ENCODE measurements at regions not wholly inside any gene's neighbourhood (a gene's known extent, or its start where the extent isn't known, plus 50 kb on each side); places are given as distances from the start of the nearest gene placed in this dataset.

DNA sequence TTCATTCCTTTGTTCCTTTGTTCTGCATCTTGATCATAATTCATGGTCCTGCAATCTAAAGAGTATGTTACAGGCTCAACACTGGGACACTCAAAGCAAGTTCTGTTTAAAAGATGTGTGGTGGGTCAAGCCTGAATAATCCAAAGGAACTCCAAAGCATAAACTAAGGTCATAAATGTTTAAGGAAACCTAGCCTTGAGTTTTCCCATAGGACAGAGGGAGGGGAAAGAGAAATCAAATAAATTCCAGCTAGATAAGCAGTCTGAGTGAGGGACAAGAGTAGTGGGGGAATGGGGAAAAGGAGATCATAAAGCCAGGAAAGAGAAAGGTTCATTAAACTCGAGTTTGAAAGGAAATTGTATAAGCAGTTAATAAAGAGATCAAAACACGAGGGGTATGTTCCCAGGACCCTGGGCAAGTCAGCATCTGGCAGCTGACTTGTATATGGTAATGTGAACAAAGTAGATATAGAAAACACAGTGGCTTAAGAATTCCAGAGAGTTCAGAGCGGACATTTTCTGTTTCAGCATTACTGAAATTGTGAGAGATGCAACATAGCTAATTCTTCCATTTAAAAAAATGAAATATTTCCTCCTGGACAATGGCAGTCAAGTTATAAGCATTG is 125.8 kb upstream of the EDNRA start:
- Histone ChIP-seq H3K36me3 (ENCODE audit: control insufficient read depth in 2 of 4, insufficient read depth in 4 of 4, low read length in 3 of 4) (no peaks in the 10 kb centered on the region), H4K8ac (ENCODE audit: extremely low read depth, insufficient read depth, low read length) (no peak overlapping the region), H3K4me2 (ENCODE audit: insufficient read depth in 1 of 2, low read depth in 2 of 2, low read length in 2 of 2) (no peak overlapping the region), H2BK120ac (replicated peaks; ENCODE audit: low read depth, low read length) (no peak overlapping the region), H3K14ac (ENCODE audit: insufficient read length) (no peak overlapping the region), H3K9ac (replicated peaks in 1 of 4; ENCODE audit: extremely low read depth in 1 of 4, low read depth in 3 of 4, low read length in 3 of 4) (no peak overlapping the region), H3K23ac (ENCODE audit: insufficient read length) (no peak overlapping the region), H3K56ac (replicated peaks; ENCODE audit: insufficient read length, low read depth, low read length) (no peak overlapping the region), H2BK15ac (ENCODE audit: low read length) (no peak overlapping the region), H3K79me1 (ENCODE audit: low read depth, low read length) (no peaks in the 10 kb centered on the region), H3K4me1 (replicated peaks in 1 of 4; ENCODE audit: control insufficient read depth in 3 of 4, insufficient read depth in 4 of 4, low read length in 3 of 4) (no peaks in the 10 kb centered on the region), H3K27ac (ENCODE audit: low read depth, low read length) (no peak overlapping the region), H2BK5ac (ENCODE audit: low read depth, low read length) (no peak overlapping the region), H4K5ac (ENCODE audit: insufficient read length, low read depth, low read length) (no peak overlapping the region), H3K27me3 (replicated peaks in 1 of 4; ENCODE audit: control insufficient read depth in 3 of 4, extremely low read depth in 1 of 4, insufficient read depth in 3 of 4, low read length in 3 of 4) (no peaks in the 10 kb centered on the region), H2AK5ac (ENCODE audit: low read depth, low read length) (no peak overlapping the region), H3K18ac (ENCODE audit: extremely low read depth, low read length) (no peak overlapping the region), H3K4ac (replicated peaks; ENCODE audit: insufficient read length, low read depth, low read length) (no peak overlapping the region), H4K20me1 (replicated peaks in 1 of 2; ENCODE audit: control insufficient read depth in 1 of 2, insufficient read depth in 2 of 2, low read length in 2 of 2) (no peaks in the 10 kb centered on the region), H4K91ac (replicated peaks; ENCODE audit: insufficient read length, low read length) (no peak overlapping the region), H3K4me3 (ENCODE audit: extremely low read depth in 1 of 4, insufficient read depth in 2 of 4, low read depth in 3 of 4, low read length in 4 of 4) (no peak overlapping the region), H3K9me3 (ENCODE audit: insufficient read depth in 2 of 2, low read depth in 1 of 2, low read length in 1 of 2) (peaks cover 0 to 4% of the 10 kb centered on the region in 2 experiments; a peak in 1 of 4 replicates), H2BK20ac (ENCODE audit: low read length) (no peak overlapping the region), H3K79me2 (ENCODE audit: control insufficient read depth in 1 of 2, insufficient read depth in 2 of 2, low read length in 2 of 2) (no peaks in the 10 kb centered on the region), H3K23me2 (ENCODE audit: low read depth, low read length) (no peaks in the 10 kb centered on the region), H2AFZ (ENCODE audit: low read length) (no peak overlapping the region), H2BK12ac (ENCODE audit: low read depth, low read length) (no peak overlapping the region)
- DNase-seq (ENCODE audit: low read depth in 1 of 2, low spot score in 2 of 2) (no peak), FAIRE-seq (no peak)
- WGBS, 2 experiments (ENCODE audit: extremely low coverage in 1 of 2, insufficient coverage in 1 of 2, insufficient read length in 1 of 2, insufficient replicate concordance in 2 of 2, low coverage in 1 of 2, low lambda C conversion rate in 2 of 2, missing lambda C conversion rate in 1 of 2): 83% methylated on average over 3 of the region's 3 CpGs; no CpG with 5 or more reads in 1 of the 2 experiments
- CTCF ChIA-PET (ENCODE audit: partially characterized antibody): interaction anchor here (1.6 kb wide), 1 partner anchor 15 kb away, joined by 6 read pairs; no protein-coding TSS in a partner anchor
- POLR2A ChIA-PET (ENCODE audit: partially characterized antibody): no interaction called here
- TF ChIP-seq GTF2F1 (IDR thresholded peaks at IDR 0.05; ENCODE audit: borderline replicate concordance, low read depth, low read length) (no peak), TAF7 (optimal IDR thresholded peaks at IDR 0.05; ENCODE audit: borderline replicate concordance, low read depth, low read length) (no peak), YY1 (IDR thresholded peaks at IDR 0.05; ENCODE audit: low read depth, low read length) (no peak), KDM4A (IDR thresholded peaks at IDR 0.05; ENCODE audit: low read depth, low read length, severe bottlenecking) (no peak), MAFK (IDR thresholded peaks at IDR 0.05; ENCODE audit: low read depth, low read length) (no peak), SAP30 (IDR thresholded peaks at IDR 0.05; ENCODE audit: insufficient read depth, insufficient replicate concordance, low read length) (no peak), CTCF (IDR thresholded peaks at IDR 0.05; ENCODE audit: control extremely low read depth in 1 of 3, insufficient read depth in 1 of 3, low read depth in 1 of 3, low read length in 3 of 3) (no peak), CHD2 (IDR thresholded peaks at IDR 0.05; ENCODE audit: low read length) (no peak), FOSL1 (IDR thresholded peaks at IDR 0.05; ENCODE audit: insufficient read depth, low read depth, low read length) (no peak), SP4 (IDR thresholded peaks at IDR 0.05; ENCODE audit: low read length) (no peak), RAD21 (IDR thresholded peaks at IDR 0.05 in 1 of 2, conservative IDR thresholded peaks at IDR 0.05 in 1 of 2; ENCODE audit: low read depth in 2 of 2, low read length in 2 of 2) (no peak)
